Spinal cord (tissue), 9 donors: ENCODE measurements at regions not wholly inside any gene's neighbourhood (a gene's known extent, or its start where the extent isn't known, plus 50 kb on each side); places are given as distances from the start of the nearest gene placed in this dataset.

Experiments
- DNase-seq, 6 donors: peaks; one replicate each; pipeline versions ENCODE4 v3.0.0 to v3.0.0-alpha.2; 2013 to 2015; ENCODE audit warnings: low spot score in 6 of 6, low read depth in 4 of 6
- H3K27ac ChIP-seq: one replicate; pipeline ENCODE4 v1.5.1; 2013; ENCODE audit warnings: low read depth, low read length, control low read depth
- H3K27me3 ChIP-seq: one replicate; pipeline ENCODE4 v1.6.1; 2013; ENCODE audit warnings: low read length; ENCODE audit not compliant: control insufficient read depth, insufficient read depth
- H3K36me3 ChIP-seq: one replicate; pipeline ENCODE4 v1.6.1; 2013; ENCODE audit warnings: low read length; ENCODE audit not compliant: control insufficient read depth, insufficient read depth
- H3K4me1 ChIP-seq: one replicate; pipeline ENCODE4 v1.6.1; 2013; ENCODE audit warnings: low read length; ENCODE audit not compliant: control insufficient read depth, insufficient read depth
- H3K4me3 ChIP-seq: one replicate; pipeline ENCODE4 v1.5.1; 2013; ENCODE audit warnings: low read depth, low read length, control low read depth
- H3K9me3 ChIP-seq: one replicate; pipeline ENCODE4 v1.6.1; 2013; ENCODE audit warnings: low read length; ENCODE audit not compliant: control insufficient read depth, insufficient read depth
- WGBS: methylation state at CpG from one replicate; pipeline ENCODE4 v1.1.5; 2013; ENCODE audit warnings: missing lambda C conversion rate; ENCODE audit not compliant: insufficient coverage; 5-methylcytosine and 5-hydroxymethylcytosine counted together
- donor health status: healthy.

DNA sequence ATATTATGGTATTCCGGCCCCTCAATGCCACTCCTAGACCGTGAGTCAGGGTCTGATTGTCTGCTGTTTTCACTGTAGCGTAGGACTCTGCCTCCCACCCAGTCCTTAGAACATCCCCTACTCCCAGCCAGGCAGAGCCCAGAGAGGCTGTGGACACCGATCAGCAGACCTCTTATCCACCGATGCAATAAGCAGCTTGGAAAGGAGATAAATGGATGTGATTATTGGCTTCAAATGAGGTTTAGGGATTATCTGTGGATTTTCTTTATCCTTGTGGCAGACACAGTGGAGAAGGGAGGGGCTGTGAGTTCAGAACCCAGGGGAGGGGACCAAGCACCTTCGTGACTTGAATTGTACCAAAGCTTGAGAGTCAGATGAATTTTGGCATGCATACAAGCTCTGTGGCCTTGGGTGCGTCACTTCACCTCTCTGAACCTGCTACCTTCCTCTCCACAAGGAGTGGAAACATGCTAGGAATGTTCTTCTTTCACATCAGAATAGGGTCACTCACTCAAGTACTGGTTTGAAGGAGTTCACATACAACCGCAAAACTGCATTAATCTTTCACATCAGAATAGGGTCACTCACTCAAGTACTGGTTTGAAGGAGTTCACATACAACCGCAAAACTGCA lies 83.1 kb upstream of the CPLX2 start:
- no peaks in the 10 kb centered on the region for H3K27me3 ChIP-seq
- 97% methylated on average over 5 of the region's 9 CpGs for WGBS
- no peak overlapping the region for H3K4me3 ChIP-seq
- no peaks in the 10 kb centered on the region for H3K36me3 ChIP-seq
- no peak for DNase-seq
- no peaks in the 10 kb centered on the region for H3K9me3 ChIP-seq
- H3K4me1 ChIP-seq = no peaks in the 10 kb centered on the region
- no peak overlapping the region for H3K27ac ChIP-seq

- Histone ChIP-seq H3K36me3 (no peaks in the 10 kb centered on the region), H3K27me3 (no peaks in the 10 kb centered on the region), H3K4me3 (no peak overlapping the region), H3K4me1 (no peaks in the 10 kb centered on the region), H3K9me3 (no peaks in the 10 kb centered on the region), H3K27ac (no peak overlapping the region)
- DNase-seq = no peak
Measured at GRCh38 chr5:175789670-175790069, 81.7 kb upstream of the CPLX2 start.

- WGBS = 58% methylated on average over 1 of the region's 4 CpGs
- Histone ChIP-seq H3K27ac (no peak overlapping the region), H3K4me3 (no peak overlapping the region), H3K27me3 (no peaks in the 10 kb centered on the region), H3K9me3 (no peaks in the 10 kb centered on the region), H3K4me1 (no peaks in the 10 kb centered on the region), H3K36me3 (no peaks in the 10 kb centered on the region)
- DNase-seq = no peak
Measured at GRCh38 chr5:175790796-175791195, 80.6 kb upstream of the CPLX2 start.

GRCh38 chr5:175795959-175796358 lies 75.4 kb upstream of the CPLX2 start:
- no peak overlapping the region for H3K4me3 ChIP-seq
- peak in 1 of 6 donors; percentile 22 for DNase-seq
- no peak overlapping the region for H3K27ac ChIP-seq
- no peaks in the 10 kb centered on the region for H3K9me3 ChIP-seq
- H3K4me1 ChIP-seq = peaks cover 26% of the 10 kb centered on the region
- H3K27me3 ChIP-seq = no peaks in the 10 kb centered on the region
- H3K36me3 ChIP-seq = no peaks in the 10 kb centered on the region
- 50% methylated on average over 3 of the region's 3 CpGs for WGBS

GRCh38 chr5:175796536-175797499 lies 74.6 kb upstream of the CPLX2 start:
- Histone ChIP-seq H3K9me3 (no peaks in the 10 kb centered on the region), H3K27me3 (no peaks in the 10 kb centered on the region), H3K27ac (peak overlapping the region; percentile 53), H3K4me3 (peak overlapping the region; percentile 26), H3K4me1 (peaks cover 34% of the 10 kb centered on the region), H3K36me3 (no peaks in the 10 kb centered on the region)
- under 1% methylated on average over 103 of the region's 108 CpGs for WGBS
- DNase-seq = peak in 5 of 6 donors; percentile 56 to 93 (median 71)

DNA sequence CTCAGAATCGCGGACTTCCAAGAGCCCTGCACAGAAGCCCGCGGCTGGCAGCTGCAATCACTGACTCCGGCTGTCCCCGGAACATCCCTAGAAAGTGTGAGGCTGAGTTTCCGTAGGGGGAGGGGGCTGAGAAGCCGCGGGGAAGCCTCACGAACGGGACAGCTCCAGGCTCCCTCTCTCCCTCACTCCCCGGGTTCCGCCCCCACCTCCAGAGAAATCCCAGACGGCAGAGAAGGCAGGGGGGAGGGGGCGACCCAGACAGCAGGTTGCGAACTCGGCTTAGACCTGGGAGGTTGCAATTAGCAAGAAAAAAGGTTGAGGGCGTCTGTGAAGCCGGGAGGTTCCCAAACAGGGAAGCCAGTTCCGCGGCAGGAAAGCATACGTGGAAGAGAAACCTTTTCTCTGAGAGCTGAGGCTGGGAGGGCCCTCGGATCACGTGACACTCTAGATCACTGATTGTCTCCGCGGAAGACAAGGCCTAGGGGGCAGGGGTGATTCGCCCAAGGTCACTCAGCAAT lies 73.8 kb upstream of the CPLX2 start:
- peak overlapping the region; percentile 26 for H3K4me3 ChIP-seq
- H3K9me3 ChIP-seq = no peaks in the 10 kb centered on the region
- H3K36me3 ChIP-seq = no peaks in the 10 kb centered on the region
- no peaks in the 10 kb centered on the region for H3K27me3 ChIP-seq
- peak in 3 of 6 donors; percentile 43 to 94 (median 78) for DNase-seq
- peak overlapping the region; percentile 53 for H3K27ac ChIP-seq
- peaks cover 34% of the 10 kb centered on the region for H3K4me1 ChIP-seq
- WGBS = 0% methylated on average over 16 of the region's 27 CpGs

GRCh38 chr5:175798626-175799025 lies 72.8 kb upstream of the CPLX2 start:
- 100% methylated on average over 1 of the region's 2 CpGs for WGBS
- Histone ChIP-seq H3K27ac (no peak overlapping the region), H3K27me3 (no peaks in the 10 kb centered on the region), H3K4me3 (no peak overlapping the region), H3K4me1 (peaks cover 35% of the 10 kb centered on the region), H3K36me3 (peaks cover under 1% of the 10 kb centered on the region), H3K9me3 (no peaks in the 10 kb centered on the region)
- DNase-seq = no peak

- H3K4me1 ChIP-seq = peaks cover 37% of the 10 kb centered on the region
- H3K9me3 ChIP-seq = no peaks in the 10 kb centered on the region
- DNase-seq = peak in 2 of 6 donors; percentile 64 to 68
- WGBS = 41% methylated on average over 5 of the region's 5 CpGs
- H3K27me3 ChIP-seq = no peaks in the 10 kb centered on the region
- H3K36me3 ChIP-seq = peaks cover 6% of the 10 kb centered on the region
- no peak overlapping the region for H3K4me3 ChIP-seq
- no peak overlapping the region for H3K27ac ChIP-seq
Measured at GRCh38 chr5:175800656-175801081, 70.7 kb upstream of the CPLX2 start.

GRCh38 chr5:175802361-175802760 lies 69.0 kb upstream of the CPLX2 start:
- no peaks in the 10 kb centered on the region for H3K27me3 ChIP-seq
- no peak overlapping the region for H3K27ac ChIP-seq
- no peaks in the 10 kb centered on the region for H3K9me3 ChIP-seq
- no peak overlapping the region for H3K4me3 ChIP-seq
- DNase-seq = no peak
- peaks cover 24% of the 10 kb centered on the region for H3K4me1 ChIP-seq
- peaks cover 11% of the 10 kb centered on the region for H3K36me3 ChIP-seq
- 68% methylated on average over 8 of the region's 8 CpGs for WGBS
